Thoracic aorta (tissue), 2 donors: ENCODE measurements at regions not wholly inside any gene's neighbourhood (a gene's known extent, or its start where the extent isn't known, plus 50 kb on each side); places are given as distances from the start of the nearest gene placed in this dataset.
A peak's percentile ranks its signal among the peaks of the same experiment; 100 is the strongest.

Experiments
- ATAC-seq: fragments of 150-250 bp; one replicate; pipeline ENCODE4 v1.8.0; 2017; ENCODE audit warnings: low read depth; ENCODE audit not compliant: insufficient number of reproducible peaks, low FRiP score
- DNase-seq: peaks from one replicate; pipeline ENCODE4 v3.0.0-alpha.2; 2020; ENCODE audit warnings: low spot score
- H3K27ac ChIP-seq, 2 donors: fragments of 200-600 bp; sonication (generic); 1 replicate in 1 of 2; 2 replicates in 1 of 2; pipeline ENCODE4 v1.5.1; 2016; ENCODE audit warnings: mild to moderate bottlenecking in 2 of 2, moderate library complexity in 2 of 2
- H3K27me3 ChIP-seq: fragments of 200-600 bp; sonication (generic); replicated peaks from 2 replicates; pipeline ENCODE4 v1.6.0; 2016; ENCODE audit warnings: mild to moderate bottlenecking; ENCODE audit not compliant: insufficient read depth
- H3K36me3 ChIP-seq: fragments of 200-600 bp; sonication (generic); one replicate; pipeline ENCODE4 v1.5.1; 2016
- H3K4me1 ChIP-seq, 2 donors: fragments of 200-600 bp; sonication (generic); 1 replicate in 1 of 2; 2 replicates in 1 of 2; pipeline versions ENCODE4 v1.5.1 to v1.6.0; 2016; ENCODE audit warnings: low read depth in 2 of 2, mild to moderate bottlenecking in 1 of 2; ENCODE audit not compliant: control insufficient read depth in 1 of 2
- H3K4me3 ChIP-seq: fragments of 200-600 bp; sonication (generic); 2 replicates; pipeline ENCODE4 v1.5.1; 2016; ENCODE audit warnings: mild to moderate bottlenecking
- H3K9me3 ChIP-seq: fragments of 200-600 bp; sonication (generic); 2 replicates; pipeline ENCODE4 v1.5.1; 2016
- TF ChIP-seq, protein P1 (sequence below): fragments of 200-600 bp; sonication (generic); IDR thresholded peaks from one replicate; pipeline ENCODE4 v1.5.1; 2019; ENCODE audit warnings: antibody characterized with exemption

DNA sequence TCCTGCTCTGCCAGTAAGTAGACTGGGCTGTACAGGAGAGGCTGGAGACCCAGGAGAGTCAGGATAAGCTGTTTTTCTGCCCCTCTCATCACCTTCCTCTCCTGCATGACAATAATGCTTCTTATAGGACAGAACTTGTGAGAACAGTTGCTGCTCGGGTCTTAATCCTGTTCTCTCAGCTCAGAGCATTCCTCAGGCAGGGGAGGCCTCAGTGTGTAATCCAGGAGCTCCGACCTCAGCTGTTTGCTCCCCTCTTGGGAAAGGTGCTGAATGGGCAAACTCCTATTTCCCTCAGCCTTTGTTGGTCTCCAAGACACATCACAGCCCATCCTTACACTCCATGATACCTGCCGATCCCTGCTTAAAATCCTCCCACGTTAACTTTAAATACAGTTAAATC lies 134.9 kb upstream of the LRFN2 start:
- Histone ChIP-seq H3K4me1 (peaks cover 8 to 28% of the 10 kb centered on the region in 2 donors), H3K9me3 (no peaks in the 10 kb centered on the region), H3K4me3 (no peak overlapping the region), H3K27me3 (no peaks in the 10 kb centered on the region), H3K27ac (no peak overlapping the region), H3K36me3 (no peaks in the 10 kb centered on the region)
- DNase-seq, result no peak
- TF ChIP-seq, protein P1, sequence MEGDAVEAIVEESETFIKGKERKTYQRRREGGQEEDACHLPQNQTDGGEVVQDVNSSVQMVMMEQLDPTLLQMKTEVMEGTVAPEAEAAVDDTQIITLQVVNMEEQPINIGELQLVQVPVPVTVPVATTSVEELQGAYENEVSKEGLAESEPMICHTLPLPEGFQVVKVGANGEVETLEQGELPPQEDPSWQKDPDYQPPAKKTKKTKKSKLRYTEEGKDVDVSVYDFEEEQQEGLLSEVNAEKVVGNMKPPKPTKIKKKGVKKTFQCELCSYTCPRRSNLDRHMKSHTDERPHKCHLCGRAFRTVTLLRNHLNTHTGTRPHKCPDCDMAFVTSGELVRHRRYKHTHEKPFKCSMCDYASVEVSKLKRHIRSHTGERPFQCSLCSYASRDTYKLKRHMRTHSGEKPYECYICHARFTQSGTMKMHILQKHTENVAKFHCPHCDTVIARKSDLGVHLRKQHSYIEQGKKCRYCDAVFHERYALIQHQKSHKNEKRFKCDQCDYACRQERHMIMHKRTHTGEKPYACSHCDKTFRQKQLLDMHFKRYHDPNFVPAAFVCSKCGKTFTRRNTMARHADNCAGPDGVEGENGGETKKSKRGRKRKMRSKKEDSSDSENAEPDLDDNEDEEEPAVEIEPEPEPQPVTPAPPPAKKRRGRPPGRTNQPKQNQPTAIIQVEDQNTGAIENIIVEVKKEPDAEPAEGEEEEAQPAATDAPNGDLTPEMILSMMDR, result no peak
- no peak for ATAC-seq

DNA sequence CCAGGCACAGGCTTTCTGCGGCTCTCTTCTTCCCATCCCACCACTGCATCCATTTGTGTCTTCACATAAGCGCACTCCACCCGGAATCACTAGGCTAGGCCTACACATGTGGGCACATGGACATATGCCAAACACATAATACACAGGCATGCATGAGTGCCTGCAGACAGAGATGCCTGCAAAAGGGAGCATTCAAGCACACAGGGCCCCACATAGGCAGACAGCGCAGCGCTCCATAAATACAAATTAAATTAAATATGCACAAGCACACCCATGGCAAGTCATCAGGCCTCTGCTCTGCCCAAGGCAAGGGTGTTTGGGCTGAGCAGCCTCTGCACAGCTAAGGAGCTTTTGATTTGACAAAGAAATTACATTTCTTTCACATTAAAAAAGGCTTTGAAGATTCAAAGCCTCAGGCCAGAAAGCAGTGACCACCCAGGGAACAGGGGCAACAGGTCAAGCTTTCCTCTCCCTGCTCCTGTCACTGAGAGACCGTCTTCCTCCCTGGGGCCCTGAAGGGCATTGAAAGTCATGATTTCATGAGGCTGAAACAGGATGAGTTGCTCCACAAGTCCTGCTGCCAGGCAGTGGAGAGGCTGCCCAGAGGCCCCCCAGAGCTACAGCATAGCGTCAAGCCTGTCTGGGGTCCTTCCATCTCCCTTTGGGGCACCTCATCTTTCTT lies 134.2 kb upstream of the LRFN2 start:
- no peaks in the 10 kb centered on the region for H3K9me3 ChIP-seq
- no peaks in the 10 kb centered on the region for H3K27me3 ChIP-seq
- no peak overlapping the region for H3K4me3 ChIP-seq
- ATAC-seq (no peak), DNase-seq (no peak)
- H3K4me1 ChIP-seq, result peaks cover 8 to 28% of the 10 kb centered on the region in 2 donors
- TF ChIP-seq, protein P1, result no peak
- H3K27ac ChIP-seq, result no peak overlapping the region
- H3K36me3 ChIP-seq, result no peaks in the 10 kb centered on the region

DNA sequence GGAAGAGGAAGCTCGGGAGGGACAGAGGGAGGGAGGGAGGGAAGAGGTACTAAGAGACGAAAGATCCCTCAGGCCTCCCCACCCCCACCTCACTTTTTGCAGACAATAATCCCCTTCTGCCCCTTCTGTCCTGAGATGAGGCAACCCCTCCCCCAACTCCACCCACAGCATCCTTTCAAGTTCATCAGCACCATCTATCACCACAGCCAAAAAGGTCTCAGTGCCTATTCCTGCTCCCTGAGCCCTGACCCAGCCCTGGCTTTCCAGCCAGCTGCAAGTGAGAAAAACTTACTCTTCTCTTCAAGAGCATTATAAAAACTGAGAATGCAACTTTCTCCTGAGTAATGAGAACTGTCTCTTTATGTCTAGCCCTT lies 133.2 kb upstream of the LRFN2 start:
- Histone ChIP-seq H3K27me3 (no peaks in the 10 kb centered on the region), H3K36me3 (no peaks in the 10 kb centered on the region), H3K9me3 (no peaks in the 10 kb centered on the region), H3K4me1 (peaks cover 8 to 34% of the 10 kb centered on the region in 2 donors), H3K27ac (peak overlapping the region; percentile 69 to 85), H3K4me3 (peak overlapping the region; percentile 54)
- no peak for ATAC-seq
- TF ChIP-seq, protein P1, result no peak
- no peak for DNase-seq

DNA sequence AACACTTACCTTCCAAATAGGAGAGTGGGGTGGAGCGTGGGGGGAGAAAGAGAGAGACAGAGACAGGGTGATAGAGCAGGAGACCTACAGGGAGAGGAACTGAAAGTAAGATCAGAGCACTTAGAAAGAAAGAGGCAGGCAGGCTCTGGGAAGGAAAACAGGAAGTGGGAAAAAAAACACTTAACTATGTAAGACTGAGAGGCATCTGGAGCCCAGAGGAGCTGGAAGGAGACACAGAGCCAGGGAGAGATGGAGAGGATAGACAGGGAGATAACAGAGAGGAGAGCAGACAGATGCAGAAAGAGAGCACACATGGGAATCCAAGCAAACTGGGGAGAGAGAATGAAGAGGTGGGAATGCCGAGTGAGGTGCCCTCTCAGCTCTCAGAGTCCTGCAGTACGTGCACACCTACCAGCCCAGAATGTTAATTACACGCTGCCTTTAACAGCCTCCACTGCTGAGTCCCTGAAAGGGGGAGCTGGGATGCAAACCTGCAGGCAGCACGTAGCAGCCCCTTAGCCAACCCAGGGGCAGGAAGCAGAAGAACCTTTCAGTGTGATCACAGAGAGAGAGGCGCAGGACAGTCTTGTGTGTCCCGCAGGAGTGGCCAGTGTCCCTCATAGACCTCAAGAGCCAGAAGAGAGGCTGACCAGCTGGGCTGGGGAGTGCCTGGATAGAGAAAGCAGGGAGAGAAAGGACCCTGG lies 132.7 kb upstream of the LRFN2 start:
- Histone ChIP-seq H3K27ac (peak overlapping the region; percentile 69 to 85), H3K36me3 (no peaks in the 10 kb centered on the region), H3K4me1 (peaks cover 8 to 34% of the 10 kb centered on the region in 2 donors), H3K4me3 (peak overlapping the region; percentile 54), H3K27me3 (no peaks in the 10 kb centered on the region), H3K9me3 (no peaks in the 10 kb centered on the region)
- TF ChIP-seq, protein P1, result no peak
- ATAC-seq, result no peak
- DNase-seq, result no peak

DNA sequence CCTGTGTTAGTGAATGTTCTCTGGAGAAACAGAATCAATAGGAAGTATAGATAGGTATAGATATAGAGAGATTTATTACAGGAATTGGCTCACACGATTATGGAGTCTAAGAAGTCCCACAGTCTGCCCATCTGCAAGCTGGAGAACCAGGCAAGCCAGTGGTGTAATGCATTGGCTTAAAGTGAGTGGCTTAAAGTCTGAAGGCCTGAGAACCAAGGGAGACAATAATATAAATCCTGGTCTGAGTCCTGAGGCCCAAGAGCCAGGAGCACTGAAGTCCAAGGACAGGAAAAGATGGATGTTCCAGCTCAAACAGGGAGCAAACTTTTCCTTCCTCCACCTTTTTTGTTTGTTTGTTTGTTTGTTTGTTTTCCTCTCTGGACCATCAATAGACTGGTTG lies 131.2 kb upstream of the LRFN2 start:
- Histone ChIP-seq H3K4me1 (peaks cover 8 to 34% of the 10 kb centered on the region in 2 donors), H3K4me3 (no peak overlapping the region), H3K36me3 (no peaks in the 10 kb centered on the region), H3K27me3 (no peaks in the 10 kb centered on the region), H3K9me3 (no peaks in the 10 kb centered on the region), H3K27ac (peak overlapping the region; percentile 24 to 69)
- DNase-seq, result no peak
- TF ChIP-seq, protein P1, result no peak
- no peak for ATAC-seq
